ENCODE measurements at regions not wholly inside any gene's neighbourhood (a gene's known extent, or its start where the extent isn't known, plus 50 kb on each side); places are given as distances from the start of the nearest gene placed in this dataset.

DNA sequence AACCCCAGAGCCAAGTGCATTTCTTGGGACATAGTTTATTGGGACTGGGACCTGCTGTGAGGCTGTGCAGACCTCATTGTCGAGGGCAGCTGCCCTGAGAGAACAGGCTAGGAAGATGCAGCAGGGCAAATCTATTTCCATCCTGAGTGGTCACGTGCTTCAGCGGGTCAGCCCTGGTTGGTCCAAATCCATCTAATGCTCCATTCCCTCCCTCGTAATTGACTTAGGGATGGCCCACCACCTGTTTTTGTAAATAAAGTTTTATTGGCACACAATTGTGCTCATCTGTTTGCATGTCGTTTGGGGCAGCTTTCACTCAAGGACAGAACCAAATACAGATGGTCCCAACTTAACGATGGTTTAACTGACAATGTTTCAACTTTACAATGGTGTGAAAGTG, 75.5 kb upstream of the ADGRE5 start:
- H3K9me3 ChIP-seq (ENCODE audit: control insufficient read depth in 1 of 2, insufficient read depth in 1 of 2, low read depth in 1 of 2, low read length in 2 of 2) = no peaks in the 10 kb centered on the region
- no TSS peak for BruUV-seq (replicated peaks)
- TF ChIP-seq, protein P1, sequence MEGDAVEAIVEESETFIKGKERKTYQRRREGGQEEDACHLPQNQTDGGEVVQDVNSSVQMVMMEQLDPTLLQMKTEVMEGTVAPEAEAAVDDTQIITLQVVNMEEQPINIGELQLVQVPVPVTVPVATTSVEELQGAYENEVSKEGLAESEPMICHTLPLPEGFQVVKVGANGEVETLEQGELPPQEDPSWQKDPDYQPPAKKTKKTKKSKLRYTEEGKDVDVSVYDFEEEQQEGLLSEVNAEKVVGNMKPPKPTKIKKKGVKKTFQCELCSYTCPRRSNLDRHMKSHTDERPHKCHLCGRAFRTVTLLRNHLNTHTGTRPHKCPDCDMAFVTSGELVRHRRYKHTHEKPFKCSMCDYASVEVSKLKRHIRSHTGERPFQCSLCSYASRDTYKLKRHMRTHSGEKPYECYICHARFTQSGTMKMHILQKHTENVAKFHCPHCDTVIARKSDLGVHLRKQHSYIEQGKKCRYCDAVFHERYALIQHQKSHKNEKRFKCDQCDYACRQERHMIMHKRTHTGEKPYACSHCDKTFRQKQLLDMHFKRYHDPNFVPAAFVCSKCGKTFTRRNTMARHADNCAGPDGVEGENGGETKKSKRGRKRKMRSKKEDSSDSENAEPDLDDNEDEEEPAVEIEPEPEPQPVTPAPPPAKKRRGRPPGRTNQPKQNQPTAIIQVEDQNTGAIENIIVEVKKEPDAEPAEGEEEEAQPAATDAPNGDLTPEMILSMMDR (IDR thresholded peaks at IDR 0.05 in 2 of 3, conservative IDR thresholded peaks at IDR 0.05 in 1 of 3; ENCODE audit: borderline replicate concordance in 1 of 3, insufficient read depth in 1 of 3, low read depth in 2 of 3, low read length in 2 of 3) = no peak
- no peak for TF ChIP-seq ZNF274 (IDR thresholded peaks at IDR 0.05; ENCODE audit: low read depth, low read length)
- TF ChIP-seq YY1 (IDR thresholded peaks at IDR 0.05; ENCODE audit: extremely low read depth, insufficient replicate concordance, low read depth, low read length) = no peak
- TF ChIP-seq EZH2 (IDR thresholded peaks at IDR 0.05) = no peak
- TF ChIP-seq, protein P2, sequence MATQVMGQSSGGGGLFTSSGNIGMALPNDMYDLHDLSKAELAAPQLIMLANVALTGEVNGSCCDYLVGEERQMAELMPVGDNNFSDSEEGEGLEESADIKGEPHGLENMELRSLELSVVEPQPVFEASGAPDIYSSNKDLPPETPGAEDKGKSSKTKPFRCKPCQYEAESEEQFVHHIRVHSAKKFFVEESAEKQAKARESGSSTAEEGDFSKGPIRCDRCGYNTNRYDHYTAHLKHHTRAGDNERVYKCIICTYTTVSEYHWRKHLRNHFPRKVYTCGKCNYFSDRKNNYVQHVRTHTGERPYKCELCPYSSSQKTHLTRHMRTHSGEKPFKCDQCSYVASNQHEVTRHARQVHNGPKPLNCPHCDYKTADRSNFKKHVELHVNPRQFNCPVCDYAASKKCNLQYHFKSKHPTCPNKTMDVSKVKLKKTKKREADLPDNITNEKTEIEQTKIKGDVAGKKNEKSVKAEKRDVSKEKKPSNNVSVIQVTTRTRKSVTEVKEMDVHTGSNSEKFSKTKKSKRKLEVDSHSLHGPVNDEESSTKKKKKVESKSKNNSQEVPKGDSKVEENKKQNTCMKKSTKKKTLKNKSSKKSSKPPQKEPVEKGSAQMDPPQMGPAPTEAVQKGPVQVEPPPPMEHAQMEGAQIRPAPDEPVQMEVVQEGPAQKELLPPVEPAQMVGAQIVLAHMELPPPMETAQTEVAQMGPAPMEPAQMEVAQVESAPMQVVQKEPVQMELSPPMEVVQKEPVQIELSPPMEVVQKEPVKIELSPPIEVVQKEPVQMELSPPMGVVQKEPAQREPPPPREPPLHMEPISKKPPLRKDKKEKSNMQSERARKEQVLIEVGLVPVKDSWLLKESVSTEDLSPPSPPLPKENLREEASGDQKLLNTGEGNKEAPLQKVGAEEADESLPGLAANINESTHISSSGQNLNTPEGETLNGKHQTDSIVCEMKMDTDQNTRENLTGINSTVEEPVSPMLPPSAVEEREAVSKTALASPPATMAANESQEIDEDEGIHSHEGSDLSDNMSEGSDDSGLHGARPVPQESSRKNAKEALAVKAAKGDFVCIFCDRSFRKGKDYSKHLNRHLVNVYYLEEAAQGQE (IDR thresholded peaks at IDR 0.05; ENCODE audit: low read depth) = no peak
- no peak for TF ChIP-seq EGR1 (IDR thresholded peaks at IDR 0.05; ENCODE audit: low read depth)
- TF ChIP-seq SP1 (IDR thresholded peaks at IDR 0.05; ENCODE audit: low read depth) = no peak
- no peak for TF ChIP-seq POLR2AphosphoS5 (IDR thresholded peaks at IDR 0.05; ENCODE audit: low read depth, low read length)
- no peak for TF ChIP-seq FOSL1 (IDR thresholded peaks at IDR 0.05; ENCODE audit: low read depth)
- TF ChIP-seq, protein P3, sequence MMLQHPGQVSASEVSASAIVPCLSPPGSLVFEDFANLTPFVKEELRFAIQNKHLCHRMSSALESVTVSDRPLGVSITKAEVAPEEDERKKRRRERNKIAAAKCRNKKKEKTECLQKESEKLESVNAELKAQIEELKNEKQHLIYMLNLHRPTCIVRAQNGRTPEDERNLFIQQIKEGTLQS (IDR thresholded peaks at IDR 0.05) = no peak
- TF ChIP-seq, protein P4, sequence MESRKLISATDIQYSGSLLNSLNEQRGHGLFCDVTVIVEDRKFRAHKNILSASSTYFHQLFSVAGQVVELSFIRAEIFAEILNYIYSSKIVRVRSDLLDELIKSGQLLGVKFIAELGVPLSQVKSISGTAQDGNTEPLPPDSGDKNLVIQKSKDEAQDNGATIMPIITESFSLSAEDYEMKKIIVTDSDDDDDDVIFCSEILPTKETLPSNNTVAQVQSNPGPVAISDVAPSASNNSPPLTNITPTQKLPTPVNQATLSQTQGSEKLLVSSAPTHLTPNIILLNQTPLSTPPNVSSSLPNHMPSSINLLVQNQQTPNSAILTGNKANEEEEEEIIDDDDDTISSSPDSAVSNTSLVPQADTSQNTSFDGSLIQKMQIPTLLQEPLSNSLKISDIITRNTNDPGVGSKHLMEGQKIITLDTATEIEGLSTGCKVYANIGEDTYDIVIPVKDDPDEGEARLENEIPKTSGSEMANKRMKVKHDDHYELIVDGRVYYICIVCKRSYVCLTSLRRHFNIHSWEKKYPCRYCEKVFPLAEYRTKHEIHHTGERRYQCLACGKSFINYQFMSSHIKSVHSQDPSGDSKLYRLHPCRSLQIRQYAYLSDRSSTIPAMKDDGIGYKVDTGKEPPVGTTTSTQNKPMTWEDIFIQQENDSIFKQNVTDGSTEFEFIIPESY (IDR thresholded peaks at IDR 0.05; ENCODE audit: extremely low read depth, insufficient replicate concordance, low read length) = no peak
- no peak for TF ChIP-seq ZFX (IDR thresholded peaks at IDR 0.05)
- TF ChIP-seq JUND (IDR thresholded peaks at IDR 0.05) = no peak
- no peak for TF ChIP-seq EZH2phosphoT487 (IDR thresholded peaks at IDR 0.05; ENCODE audit: borderline replicate concordance)
- TF ChIP-seq SRF (IDR thresholded peaks at IDR 0.05; ENCODE audit: low read depth) = no peak
- TF ChIP-seq CEBPB (IDR thresholded peaks at IDR 0.05; ENCODE audit: low read depth) = no peak
- no peak for TF ChIP-seq POLR2A (IDR thresholded peaks at IDR 0.05; ENCODE audit: borderline replicate concordance, extremely low read depth, insufficient read depth, insufficient read length)
- no peak for TF ChIP-seq CBX3 (IDR thresholded peaks at IDR 0.05; ENCODE audit: low read depth)
- no peak for TF ChIP-seq RAD21 (IDR thresholded peaks at IDR 0.05; ENCODE audit: low read depth)
- H3K4me3 ChIP-seq (replicated peaks in 1 of 2; ENCODE audit: low read depth in 1 of 2, low read length in 2 of 2) = no peak overlapping the region
- H3K9me2 ChIP-seq (ENCODE audit: insufficient read depth) = no peaks in the 10 kb centered on the region
- intact Hi-C loops (cut with micrococcal nuclease) = no loop called here
- H3K4me2 ChIP-seq (ENCODE audit: low read length) = no peak overlapping the region
- RAD21 ChIA-PET (ENCODE audit: low non-redundant PET in 1 of 2, low total read pairs in 2 of 2, uncharacterized antibody in 2 of 2, unreplicated experiment in 2 of 2) = no interaction called here
- CTCF ChIA-PET = interaction anchor here (1.3 kb wide), 1 partner anchor 17 kb away, joined by 3 read pairs; no protein-coding TSS in a partner anchor
- POLR2A ChIA-PET = no interaction called here
- H3K4me1 ChIP-seq (ENCODE audit: control insufficient read depth in 1 of 2, insufficient read depth in 2 of 2, low read length in 2 of 2) = peaks cover under 1% of the 10 kb centered on the region in 2 experiments; a peak in 2 of 4 replicates
- H3K79me2 ChIP-seq (ENCODE audit: insufficient read depth, low read length) = no peaks in the 10 kb centered on the region
- ATAC-seq = no peak
- no peaks in the 10 kb centered on the region for H3K27me3 ChIP-seq (ENCODE audit: insufficient read depth, low read length)
- H2AFZ ChIP-seq (ENCODE audit: low read depth, low read length, poor library complexity, severe bottlenecking) = no peak overlapping the region
- no peak overlapping the region for H3K27ac ChIP-seq (ENCODE audit: low read depth, low read length)
- H4K20me1 ChIP-seq (ENCODE audit: insufficient read depth) = no peaks in the 10 kb centered on the region
- no peaks in the 10 kb centered on the region for H3K36me3 ChIP-seq (ENCODE audit: control insufficient read depth in 1 of 2, insufficient read depth in 2 of 2, low read length in 2 of 2)
- H3K9ac ChIP-seq (ENCODE audit: low read length) = no peak overlapping the region
- no peak for DNase-seq (ENCODE audit: low read depth, low spot score)

All from HCT116 (cell line).